ENCODE measurements at regions not wholly inside any gene's neighbourhood (a gene's known extent, or its start where the extent isn't known, plus 50 kb on each side); places are given as distances from the start of the nearest gene placed in this dataset.

GRCh38 chr11:42201603-42202148, 742.2 kb upstream of the LRRC4C start:
- Mint-ChIP-seq H3K9me3 (peaks cover 2% of the 10 kb centered on the region), H3K36me3 (no peaks in the 10 kb centered on the region), H3K4me3 (no peak overlapping the region), H3K4me1 (no peaks in the 10 kb centered on the region), H3K27me3 (no peaks in the 10 kb centered on the region), H3K27ac (no peak overlapping the region)
- DNase-seq (ENCODE audit: low spot score in 2 of 2) (no peak), ATAC-seq (ENCODE audit: low read depth) (no peak)

GRCh38 chr11:42205518-42205917, 746.1 kb upstream of the LRRC4C start:
- ATAC-seq (ENCODE audit: low read depth) (no peak), DNase-seq (ENCODE audit: low spot score in 2 of 2) (no peak)
- no peak overlapping the region for H3K4me3 Mint-ChIP-seq
- no peak overlapping the region for H3K27ac Mint-ChIP-seq
- peaks cover 2% of the 10 kb centered on the region for H3K9me3 Mint-ChIP-seq
- H3K36me3 Mint-ChIP-seq, result no peaks in the 10 kb centered on the region
- H3K27me3 Mint-ChIP-seq, result no peaks in the 10 kb centered on the region
- H3K4me1 Mint-ChIP-seq, result no peaks in the 10 kb centered on the region

- peaks cover 5% of the 10 kb centered on the region for H3K9me3 Mint-ChIP-seq
- H3K27ac Mint-ChIP-seq, result no peak overlapping the region
- peaks cover 1% of the 10 kb centered on the region for H3K36me3 Mint-ChIP-seq
- no peak overlapping the region for H3K4me3 Mint-ChIP-seq
- ATAC-seq (ENCODE audit: low read depth), result peak; percentile 14
- no peak for DNase-seq (ENCODE audit: low spot score in 2 of 2)
- no peaks in the 10 kb centered on the region for H3K27me3 Mint-ChIP-seq
- no peaks in the 10 kb centered on the region for H3K4me1 Mint-ChIP-seq
Observed at GRCh38 chr11:42225664-42226063, 766.2 kb upstream of the LRRC4C start.

GRCh38 chr11:42232673-42233072, 773.2 kb upstream of the LRRC4C start:
- Mint-ChIP-seq H3K4me1 (no peaks in the 10 kb centered on the region), H3K9me3 (peaks cover 3% of the 10 kb centered on the region), H3K36me3 (no peaks in the 10 kb centered on the region), H3K27me3 (no peaks in the 10 kb centered on the region), H3K4me3 (no peak overlapping the region), H3K27ac (no peak overlapping the region)
- ATAC-seq (ENCODE audit: low read depth), result no peak
- DNase-seq (ENCODE audit: low spot score in 2 of 2), result no peak

GRCh38 chr11:42234451-42234951, 775.0 kb upstream of the LRRC4C start:
- DNase-seq (ENCODE audit: low spot score in 2 of 2), result no peak
- Mint-ChIP-seq H3K36me3 (no peaks in the 10 kb centered on the region), H3K4me1 (no peaks in the 10 kb centered on the region), H3K9me3 (peaks cover 3% of the 10 kb centered on the region), H3K27me3 (no peaks in the 10 kb centered on the region), H3K4me3 (no peak overlapping the region), H3K27ac (no peak overlapping the region)
- ATAC-seq (ENCODE audit: low read depth), result no peak

- DNase-seq (ENCODE audit: low spot score in 2 of 2), result no peak
- Mint-ChIP-seq H3K4me3 (no peak overlapping the region), H3K9me3 (peaks cover 5% of the 10 kb centered on the region), H3K27me3 (no peaks in the 10 kb centered on the region), H3K36me3 (no peaks in the 10 kb centered on the region), H3K27ac (no peak overlapping the region), H3K4me1 (no peaks in the 10 kb centered on the region)
- no peak for ATAC-seq (ENCODE audit: low read depth)
Observed at GRCh38 chr11:42237701-42238235, 778.3 kb upstream of the LRRC4C start.

- no peaks in the 10 kb centered on the region for H3K4me1 Mint-ChIP-seq
- peaks cover 5% of the 10 kb centered on the region for H3K9me3 Mint-ChIP-seq
- H3K36me3 Mint-ChIP-seq, result no peaks in the 10 kb centered on the region
- no peaks in the 10 kb centered on the region for H3K27me3 Mint-ChIP-seq
- no peak for DNase-seq (ENCODE audit: low spot score in 2 of 2)
- no peak overlapping the region for H3K4me3 Mint-ChIP-seq
- H3K27ac Mint-ChIP-seq, result no peak overlapping the region
- ATAC-seq (ENCODE audit: low read depth), result no peak
Observed at GRCh38 chr11:42239188-42239587, 779.7 kb upstream of the LRRC4C start.

GRCh38 chr11:42243385-42243784, 783.9 kb upstream of the LRRC4C start:
- H3K4me3 Mint-ChIP-seq, result no peak overlapping the region

GRCh38 chr11:42244376-42244775, 784.9 kb upstream of the LRRC4C start:
- H3K4me3 Mint-ChIP-seq, result no peak overlapping the region
- H3K9me3 Mint-ChIP-seq, result peaks cover 4% of the 10 kb centered on the region
- no peak for ATAC-seq (ENCODE audit: low read depth)
- H3K27ac Mint-ChIP-seq, result no peak overlapping the region
- H3K27me3 Mint-ChIP-seq, result no peaks in the 10 kb centered on the region
- H3K4me1 Mint-ChIP-seq, result no peaks in the 10 kb centered on the region
- DNase-seq (ENCODE audit: low spot score in 2 of 2), result no peak
- no peaks in the 10 kb centered on the region for H3K36me3 Mint-ChIP-seq

More at GRCh38 chr11:42243385-42243784, 783.9 kb upstream of the LRRC4C start:
- DNase-seq (ENCODE audit: low spot score in 2 of 2), result no peak
- no peak for ATAC-seq (ENCODE audit: low read depth)
- H3K4me1 Mint-ChIP-seq, result no peaks in the 10 kb centered on the region
- peaks cover 4% of the 10 kb centered on the region for H3K9me3 Mint-ChIP-seq
- H3K27me3 Mint-ChIP-seq, result no peaks in the 10 kb centered on the region
- H3K27ac Mint-ChIP-seq, result no peak overlapping the region
- no peaks in the 10 kb centered on the region for H3K36me3 Mint-ChIP-seq

GRCh38 chr11:42249401-42249800, 789.9 kb upstream of the LRRC4C start:
- no peak overlapping the region for H3K4me3 Mint-ChIP-seq
- peaks cover 3% of the 10 kb centered on the region for H3K9me3 Mint-ChIP-seq
- H3K36me3 Mint-ChIP-seq, result no peaks in the 10 kb centered on the region
- H3K27ac Mint-ChIP-seq, result no peak overlapping the region
- ATAC-seq (ENCODE audit: low read depth), result no peak
- peaks cover 3% of the 10 kb centered on the region for H3K4me1 Mint-ChIP-seq
- DNase-seq (ENCODE audit: low spot score in 2 of 2), result no peak
- no peaks in the 10 kb centered on the region for H3K27me3 Mint-ChIP-seq

- H3K27me3 Mint-ChIP-seq, result no peaks in the 10 kb centered on the region
- no peaks in the 10 kb centered on the region for H3K36me3 Mint-ChIP-seq
- peaks cover 3% of the 10 kb centered on the region for H3K4me1 Mint-ChIP-seq
- ATAC-seq (ENCODE audit: low read depth), result no peak
- no peak overlapping the region for H3K4me3 Mint-ChIP-seq
- H3K27ac Mint-ChIP-seq, result no peak overlapping the region
- DNase-seq (ENCODE audit: low spot score in 2 of 2), result no peak
- peaks cover 3% of the 10 kb centered on the region for H3K9me3 Mint-ChIP-seq
Observed at GRCh38 chr11:42249956-42250355, 790.5 kb upstream of the LRRC4C start.

- H3K27ac Mint-ChIP-seq, result no peak overlapping the region
- H3K36me3 Mint-ChIP-seq, result no peaks in the 10 kb centered on the region
- H3K4me3 Mint-ChIP-seq, result no peak overlapping the region
- peaks cover 5% of the 10 kb centered on the region for H3K9me3 Mint-ChIP-seq
- no peaks in the 10 kb centered on the region for H3K27me3 Mint-ChIP-seq
- no peak for ATAC-seq (ENCODE audit: low read depth)
- peaks cover 3% of the 10 kb centered on the region for H3K4me1 Mint-ChIP-seq
- DNase-seq (ENCODE audit: low spot score in 2 of 2), result no peak
Observed at GRCh38 chr11:42251984-42252383, 792.5 kb upstream of the LRRC4C start.

- Mint-ChIP-seq H3K9me3 (peaks cover 5% of the 10 kb centered on the region), H3K36me3 (no peaks in the 10 kb centered on the region), H3K27ac (no peak overlapping the region), H3K27me3 (no peaks in the 10 kb centered on the region), H3K4me3 (no peak overlapping the region), H3K4me1 (peaks cover 3% of the 10 kb centered on the region)
- DNase-seq (ENCODE audit: low spot score in 2 of 2) (no peak), ATAC-seq (ENCODE audit: low read depth) (peak; percentile 66)
Observed at GRCh38 chr11:42253156-42253555, 793.7 kb upstream of the LRRC4C start.

- H3K27me3 Mint-ChIP-seq, result no peaks in the 10 kb centered on the region
- H3K9me3 Mint-ChIP-seq, result peaks cover 8% of the 10 kb centered on the region
- no peak overlapping the region for H3K27ac Mint-ChIP-seq
- ATAC-seq (ENCODE audit: low read depth) (no peak), DNase-seq (ENCODE audit: low spot score in 2 of 2) (no peak)
- H3K4me1 Mint-ChIP-seq, result peaks cover 3% of the 10 kb centered on the region
- H3K36me3 Mint-ChIP-seq, result no peaks in the 10 kb centered on the region
- no peak overlapping the region for H3K4me3 Mint-ChIP-seq
Observed at GRCh38 chr11:42255906-42256305, 796.5 kb upstream of the LRRC4C start.

- ATAC-seq (ENCODE audit: low read depth), result no peak
- H3K9me3 Mint-ChIP-seq, result peaks cover 8% of the 10 kb centered on the region
- DNase-seq (ENCODE audit: low spot score in 2 of 2), result no peak
- H3K27me3 Mint-ChIP-seq, result no peaks in the 10 kb centered on the region
- H3K27ac Mint-ChIP-seq, result no peak overlapping the region
- H3K36me3 Mint-ChIP-seq, result no peaks in the 10 kb centered on the region
- H3K4me1 Mint-ChIP-seq, result peaks cover 3% of the 10 kb centered on the region
- no peak overlapping the region for H3K4me3 Mint-ChIP-seq
Observed at GRCh38 chr11:42257534-42257933, 798.1 kb upstream of the LRRC4C start.

Measured in memory B cell (primary cell).